Body of pancreas (tissue), 4 donors: ENCODE measurements at regions not wholly inside any gene's neighbourhood (a gene's known extent, or its start where the extent isn't known, plus 50 kb on each side); places are given as distances from the start of the nearest gene placed in this dataset. TPM values are rescaled to one million over a fixed set of nuclear protein-coding genes. Genes with fewer than 3 reads are reported as not detected.

Experiments
- ATAC-seq: fragments of 150-250 bp; one replicate; pipeline ENCODE4 v1.9.1; 2016
- DNase-seq, 4 donors: peaks; one replicate each; pipeline ENCODE4 v3.0.0-alpha.2; 2019
- H3K27ac ChIP-seq, 4 donors: fragments of 200-600 bp; sonication (generic); 1 replicate in 3 of 4; 2 replicates in 1 of 4; pipeline versions ENCODE4 v1.5.1 to v1.6.1; 2016 to 2019; ENCODE audit warnings: mild to moderate bottlenecking in 1 of 4, mixed read lengths in 1 of 4, moderate library complexity in 1 of 4
- H3K27me3 ChIP-seq, 2 donors: fragments of 200-600 bp; sonication (generic); one replicate each; pipeline ENCODE4 v1.6.0; 2016; ENCODE audit warnings: mild to moderate bottlenecking in 1 of 2
- H3K36me3 ChIP-seq, 2 donors: fragments of 200-600 bp; sonication (generic); replicated peaks in 1 of 2; 2 replicates each; pipeline ENCODE4 v1.5.1; 2016; ENCODE audit warnings: low read depth in 2 of 2; ENCODE audit not compliant: insufficient read depth in 1 of 2
- H3K4me1 ChIP-seq: fragments of 200-600 bp; sonication (generic); one replicate; pipeline ENCODE4 v1.6.0; 2016
- H3K4me3 ChIP-seq, 2 donors: fragments of 200-600 bp; sonication (generic); 1 replicate in 1 of 2; 2 replicates in 1 of 2; pipeline ENCODE4 v1.5.1; 2016 to 2019
- H3K9me3 ChIP-seq, 3 donors: fragments of 200-600 bp; sonication (generic); 1 replicate in 2 of 3; 2 replicates in 1 of 3; pipeline ENCODE4 v1.5.1; 2016
- POLR2A ChIP-seq, 3 donors: fragments of 450-650 bp; IDR thresholded peaks; one replicate each; pipeline ENCODE4 v1.6.1; 2016; ENCODE audit warnings: antibody characterized with exemption in 3 of 3, mild to moderate bottlenecking in 2 of 3
- WGBS, 2 donors: methylation state at CpG; one replicate each; pipeline ENCODE4 v1.1.5; 2017; 5-methylcytosine and 5-hydroxymethylcytosine counted together
- intact Hi-C: fragments of 100-400 bp; cut with DNase I; formaldehyde crosslinking; loops from one replicate; pipeline ENCODE4 v1.15.1; 2023
- small RNA-seq: library from RNA; depleted of rRNA; stranded (forward); fragments of <200 nt; gene quantifications from one replicate; pipeline ENCODE3, GENCODE V24; 2016
- TF ChIP-seq, protein P1 (sequence below), 7 experiments: fragments of 450-650 bp in 4 of 7; fragments of 200-600 bp in 3 of 7; sonication (generic) in 3 of 7; IDR thresholded peaks; one replicate each; pipeline ENCODE4 v1.5.1; 2016 to 2019; ENCODE audit warnings: antibody characterized with exemption in 7 of 7

DNA sequence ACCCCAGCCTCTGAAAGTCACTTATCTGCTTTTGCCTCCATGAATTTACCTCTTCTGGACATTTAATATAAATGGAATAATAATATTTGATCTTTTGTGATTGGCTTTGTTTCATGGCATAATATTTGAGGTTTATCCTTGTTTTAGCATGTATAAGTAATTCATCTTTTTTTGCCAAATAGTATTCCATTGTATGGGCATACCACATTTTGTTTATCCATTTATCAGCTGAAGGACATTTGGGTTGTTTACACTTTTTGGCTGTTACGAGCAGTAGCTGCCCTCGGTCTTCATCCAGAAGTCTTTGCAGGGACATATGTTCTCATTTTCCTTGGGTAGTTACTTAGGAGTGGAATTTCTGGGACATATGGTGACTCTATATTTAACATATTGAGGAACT, 53.0 kb upstream of the SMIM21 start:
- no peak for ATAC-seq
- no peaks in the 10 kb centered on the region for H3K4me1 ChIP-seq
- H3K4me3 ChIP-seq = no peak overlapping the region
- DNase-seq = no peak
- no peaks in the 10 kb centered on the region for H3K36me3 ChIP-seq
- TF ChIP-seq, protein P1, sequence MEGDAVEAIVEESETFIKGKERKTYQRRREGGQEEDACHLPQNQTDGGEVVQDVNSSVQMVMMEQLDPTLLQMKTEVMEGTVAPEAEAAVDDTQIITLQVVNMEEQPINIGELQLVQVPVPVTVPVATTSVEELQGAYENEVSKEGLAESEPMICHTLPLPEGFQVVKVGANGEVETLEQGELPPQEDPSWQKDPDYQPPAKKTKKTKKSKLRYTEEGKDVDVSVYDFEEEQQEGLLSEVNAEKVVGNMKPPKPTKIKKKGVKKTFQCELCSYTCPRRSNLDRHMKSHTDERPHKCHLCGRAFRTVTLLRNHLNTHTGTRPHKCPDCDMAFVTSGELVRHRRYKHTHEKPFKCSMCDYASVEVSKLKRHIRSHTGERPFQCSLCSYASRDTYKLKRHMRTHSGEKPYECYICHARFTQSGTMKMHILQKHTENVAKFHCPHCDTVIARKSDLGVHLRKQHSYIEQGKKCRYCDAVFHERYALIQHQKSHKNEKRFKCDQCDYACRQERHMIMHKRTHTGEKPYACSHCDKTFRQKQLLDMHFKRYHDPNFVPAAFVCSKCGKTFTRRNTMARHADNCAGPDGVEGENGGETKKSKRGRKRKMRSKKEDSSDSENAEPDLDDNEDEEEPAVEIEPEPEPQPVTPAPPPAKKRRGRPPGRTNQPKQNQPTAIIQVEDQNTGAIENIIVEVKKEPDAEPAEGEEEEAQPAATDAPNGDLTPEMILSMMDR (IDR thresholded peaks at IDR 0.05) = no peak
- no peak for TF ChIP-seq POLR2A (IDR thresholded peaks at IDR 0.05)
- H3K27me3 ChIP-seq = no peaks in the 10 kb centered on the region
- intact Hi-C loops = no loop called here
- H3K27ac ChIP-seq = no peak overlapping the region
- 83 to 88% methylated on average over 2 of the region's 2 CpGs for WGBS, 2 donors
- H3K9me3 ChIP-seq = peaks cover 0 to 4% (median 0%) of the 10 kb centered on the region in 3 donors

DNA sequence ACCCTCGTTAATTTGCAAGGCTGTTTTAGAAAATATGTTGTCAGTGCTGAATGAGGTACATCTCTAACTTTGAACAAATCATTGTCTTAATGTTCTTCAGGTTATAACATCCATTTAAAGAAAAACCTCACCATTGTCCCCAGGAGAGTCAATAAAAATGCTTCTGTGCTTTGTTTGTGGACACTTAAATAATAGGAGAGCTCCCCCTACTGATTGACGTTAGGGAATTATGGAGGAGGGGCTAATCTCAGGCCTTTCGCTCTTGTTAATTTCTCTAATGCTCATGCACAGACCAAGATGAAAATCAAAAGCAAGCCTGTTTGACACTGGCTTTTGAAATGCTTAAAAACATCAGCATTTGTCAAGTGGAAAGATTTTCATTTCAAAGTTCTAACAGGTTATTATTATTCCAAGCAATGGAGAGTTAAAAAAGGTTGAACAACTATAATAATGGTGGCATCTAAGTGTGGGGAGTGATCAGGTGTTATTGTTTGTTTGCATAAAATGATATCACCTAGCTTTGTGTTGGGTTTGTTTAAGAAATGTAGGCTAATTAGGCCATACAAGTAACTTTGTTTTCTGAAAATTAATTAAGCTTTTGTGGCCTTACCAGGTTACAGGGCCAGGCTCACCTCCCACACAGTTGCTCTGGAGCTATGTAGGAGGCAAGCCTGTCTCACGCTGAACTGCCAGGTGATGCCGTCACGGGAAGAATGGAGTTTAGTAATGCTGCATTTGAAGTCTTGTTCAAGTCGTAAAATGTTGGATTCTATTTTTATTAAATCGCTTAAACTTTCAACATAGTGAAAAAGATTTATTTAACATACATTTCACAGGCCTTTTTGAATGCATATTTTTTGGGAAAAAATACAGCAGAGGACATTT, 51.7 kb upstream of the SMIM21 start:
- peak; percentile 67 for ATAC-seq
- no peak overlapping the region for H3K27ac ChIP-seq
- no peaks in the 10 kb centered on the region for H3K27me3 ChIP-seq
- peak in 1 of 4 donors; percentile 33 for DNase-seq
- H3K9me3 ChIP-seq = peaks cover 0 to 4% (median 0%) of the 10 kb centered on the region in 3 donors
- 46% methylated on average over 8 of the region's 8 CpGs for WGBS, 2 donors
- no peak overlapping the region for H3K4me3 ChIP-seq
- intact Hi-C loops = loop anchor here (10.0 kb wide), 1 partner anchor 584 kb away; no protein-coding TSS in a partner anchor
- H3K36me3 ChIP-seq = no peaks in the 10 kb centered on the region
- H3K4me1 ChIP-seq = no peaks in the 10 kb centered on the region
- no peak for TF ChIP-seq POLR2A (IDR thresholded peaks at IDR 0.05)
- TF ChIP-seq, protein P1 (IDR thresholded peaks at IDR 0.05) = peak; percentile 27 to 74 (median 65)

DNA sequence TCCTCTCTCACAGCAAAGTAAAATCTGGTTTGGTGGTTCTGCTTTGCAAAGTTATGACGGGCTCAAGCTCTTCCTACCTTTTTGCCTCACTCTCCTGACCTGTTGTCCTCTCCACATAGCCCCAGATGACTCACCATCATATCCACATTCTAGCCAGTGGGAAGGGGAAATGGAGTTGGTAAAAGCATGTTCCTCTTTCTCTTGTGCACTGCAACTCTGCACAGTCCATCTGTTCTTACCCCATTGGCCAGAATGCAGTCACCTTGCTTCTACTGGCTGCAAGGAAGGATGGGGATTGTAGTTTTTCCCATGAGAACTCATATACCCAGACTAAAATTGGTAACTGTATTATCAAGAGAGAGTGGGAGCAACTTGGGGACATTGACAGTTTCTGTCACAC, 50.4 kb upstream of the SMIM21 start:
- Histone ChIP-seq H3K4me3 (no peak overlapping the region), H3K27me3 (no peaks in the 10 kb centered on the region), H3K36me3 (no peaks in the 10 kb centered on the region), H3K27ac (no peak overlapping the region), H3K4me1 (no peaks in the 10 kb centered on the region), H3K9me3 (peaks cover 0 to 3% (median 0%) of the 10 kb centered on the region in 3 donors)
- intact Hi-C loops = loop anchor here (10.0 kb wide), 1 partner anchor 583 kb away; no protein-coding TSS in a partner anchor
- 48 to 78% methylated on average over 1 of the region's 1 CpG for WGBS, 2 donors
- DNase-seq (no peak), ATAC-seq (no peak)
- TF ChIP-seq, protein P1 (IDR thresholded peaks at IDR 0.05) = no peak
- TF ChIP-seq POLR2A (IDR thresholded peaks at IDR 0.05) = no peak

Small RNA genes lying in the stretch of these regions (small RNA-seq; reads per million reads assigned to genes)
- gene AC021506.2 = not detected
